ENCODE measurements at regions not wholly inside any gene's neighbourhood (a gene's known extent, or its start where the extent isn't known, plus 50 kb on each side); places are given as distances from the start of the nearest gene placed in this dataset.

DNA sequence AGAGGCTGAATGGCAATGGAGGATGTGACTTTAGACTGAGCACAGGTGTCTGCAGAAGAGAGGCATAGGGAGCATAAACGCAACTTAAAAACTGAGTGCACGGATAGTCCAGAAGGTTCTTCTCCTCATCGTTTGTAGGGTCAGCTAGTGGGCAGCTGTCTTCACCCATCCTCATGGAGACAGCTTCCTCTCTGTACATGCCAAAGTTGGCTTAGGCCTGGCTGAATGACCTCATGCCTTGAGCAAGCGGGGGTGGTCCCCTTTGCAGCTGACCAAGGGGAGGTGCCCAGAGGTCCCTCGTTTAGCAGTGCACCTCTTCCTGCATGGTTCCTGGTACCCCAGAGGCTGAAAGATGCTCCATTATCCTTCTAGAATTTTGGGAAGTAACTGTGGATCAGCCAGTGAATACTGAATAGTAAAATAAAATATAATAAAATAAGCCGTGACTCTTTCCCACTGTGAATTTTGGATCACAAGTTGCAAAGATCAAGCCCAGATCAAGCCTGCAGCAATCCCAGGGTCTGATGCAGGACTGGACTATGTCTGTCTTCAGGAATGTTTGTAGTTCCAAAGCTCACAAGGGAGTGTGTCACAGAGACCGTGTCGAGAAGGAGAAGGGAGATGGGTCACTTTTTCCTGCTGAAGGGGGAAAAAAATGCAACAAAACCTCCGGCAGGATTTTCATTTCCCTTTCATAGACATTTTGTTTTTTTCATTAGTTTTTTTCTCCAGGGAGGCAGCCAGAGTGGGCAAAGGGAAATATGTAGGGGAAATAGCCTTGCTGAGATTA lies 295.3 kb upstream of the MKI67 start:
- dilution Hi-C loops (cut with MboI; ENCODE audit: extremely low pct_ligation_motif_present, low sequenced_read_pairs), result no loop called here
- no peak for FAIRE-seq

More for the DNA sequence above, 295.3 kb upstream of the MKI67 start:
- ChIA-PET CTCF (no interaction called here), POLR2A (no interaction called here)
- Histone ChIP-seq H3K4me1 (ENCODE audit: control insufficient read depth, extremely low read depth, insufficient read depth, low read length) (no peaks in the 10 kb centered on the region), H4K20me1 (replicated peaks; ENCODE audit: control insufficient read depth, extremely low read depth, insufficient read depth, low read length) (no peaks in the 10 kb centered on the region), H3K4me3 (replicated peaks in 1 of 3; ENCODE audit: insufficient read depth in 1 of 3, low read depth in 1 of 3, low read length in 3 of 3) (no peak overlapping the region), H3K36me3 (ENCODE audit: control insufficient read depth in 2 of 2, extremely low read depth in 1 of 2, insufficient read depth in 2 of 2, low read length in 2 of 2) (no peaks in the 10 kb centered on the region), H3K79me2 (ENCODE audit: control insufficient read depth, insufficient read depth, low read length) (no peaks in the 10 kb centered on the region), H3K4me2 (ENCODE audit: insufficient read depth, low read length) (no peak overlapping the region), H3K9ac (replicated peaks; ENCODE audit: extremely low read depth, insufficient read depth, low read length) (no peak overlapping the region), H3K9me3 (replicated peaks; ENCODE audit: control insufficient read depth, insufficient read depth, low read length) (peaks cover 3% of the 10 kb centered on the region), H3K27ac (ENCODE audit: insufficient read depth, low read depth, low read length) (no peak overlapping the region), H3K9me1 (replicated peaks; ENCODE audit: control insufficient read depth, extremely low read depth, insufficient read depth, low read length) (no peaks in the 10 kb centered on the region), H2AFZ (ENCODE audit: low read depth, low read length) (no peak overlapping the region), H3K27me3 (ENCODE audit: control insufficient read depth in 2 of 2, insufficient read depth in 2 of 2, low read length in 2 of 2) (no peaks in the 10 kb centered on the region)
- intact Hi-C loops (cut with micrococcal nuclease), result no loop called here
- no peak for DNase-seq (ENCODE audit: low read depth, low spot score)
- BruUV-seq (replicated peaks), result no TSS peak
- TF ChIP-seq FOS (IDR thresholded peaks at IDR 0.05; ENCODE audit: borderline replicate concordance, insufficient read depth, low read length) (no peak), MYC (IDR thresholded peaks at IDR 0.05; ENCODE audit: low read depth, low read length) (no peak), JUN (IDR thresholded peaks at IDR 0.05; ENCODE audit: borderline replicate concordance, insufficient read depth, insufficient read length, low read depth) (no peak), EZH2 (IDR thresholded peaks at IDR 0.05; ENCODE audit: borderline replicate concordance, low read depth, low read length, severe bottlenecking) (no peak), GATA2 (IDR thresholded peaks at IDR 0.05; ENCODE audit: insufficient read depth, insufficient read length, low read depth, low read length) (no peak), POLR2A (IDR thresholded peaks at IDR 0.05; ENCODE audit: low read depth, low read length) (no peak), POLR2AphosphoS5 (IDR thresholded peaks at IDR 0.05; ENCODE audit: insufficient read depth, low read depth, low read length) (no peak)
- TF ChIP-seq, protein P1, sequence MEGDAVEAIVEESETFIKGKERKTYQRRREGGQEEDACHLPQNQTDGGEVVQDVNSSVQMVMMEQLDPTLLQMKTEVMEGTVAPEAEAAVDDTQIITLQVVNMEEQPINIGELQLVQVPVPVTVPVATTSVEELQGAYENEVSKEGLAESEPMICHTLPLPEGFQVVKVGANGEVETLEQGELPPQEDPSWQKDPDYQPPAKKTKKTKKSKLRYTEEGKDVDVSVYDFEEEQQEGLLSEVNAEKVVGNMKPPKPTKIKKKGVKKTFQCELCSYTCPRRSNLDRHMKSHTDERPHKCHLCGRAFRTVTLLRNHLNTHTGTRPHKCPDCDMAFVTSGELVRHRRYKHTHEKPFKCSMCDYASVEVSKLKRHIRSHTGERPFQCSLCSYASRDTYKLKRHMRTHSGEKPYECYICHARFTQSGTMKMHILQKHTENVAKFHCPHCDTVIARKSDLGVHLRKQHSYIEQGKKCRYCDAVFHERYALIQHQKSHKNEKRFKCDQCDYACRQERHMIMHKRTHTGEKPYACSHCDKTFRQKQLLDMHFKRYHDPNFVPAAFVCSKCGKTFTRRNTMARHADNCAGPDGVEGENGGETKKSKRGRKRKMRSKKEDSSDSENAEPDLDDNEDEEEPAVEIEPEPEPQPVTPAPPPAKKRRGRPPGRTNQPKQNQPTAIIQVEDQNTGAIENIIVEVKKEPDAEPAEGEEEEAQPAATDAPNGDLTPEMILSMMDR (IDR thresholded peaks at IDR 0.05; ENCODE audit: extremely low read depth in 1 of 2, insufficient read depth in 1 of 2, low read depth in 1 of 2, low read length in 2 of 2), result no peak
- TF ChIP-seq, protein P2, sequence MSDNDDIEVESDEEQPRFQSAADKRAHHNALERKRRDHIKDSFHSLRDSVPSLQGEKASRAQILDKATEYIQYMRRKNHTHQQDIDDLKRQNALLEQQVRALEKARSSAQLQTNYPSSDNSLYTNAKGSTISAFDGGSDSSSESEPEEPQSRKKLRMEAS (IDR thresholded peaks at IDR 0.05; ENCODE audit: insufficient read depth, insufficient read length), result no peak
